Activated CD4-positive, alpha-beta T cell treated with anti-CD3 and anti-CD28 coated beads, Interleukin-2, Interleukin-4, amounts not matched to agents 100 ng/mL and 50 ng/mL, durations not matched to agents 16 hours and 8 hours (primary cell): ENCODE measurements at regions not wholly inside any gene's neighbourhood (a gene's known extent, or its start where the extent isn't known, plus 50 kb on each side); places are given as distances from the start of the nearest gene placed in this dataset.

Experiments used
- DNase-seq: peaks from one replicate; pipeline ENCODE4 v3.0.0-alpha.2; 2020; ENCODE audit warnings: low spot score

- no peak for DNase-seq
Measured at GRCh38 chr1:234988155-234988517, 140.5 kb downstream of the TOMM20 start.

GRCh38 chr1:234987415-234988154, 141.1 kb downstream of the TOMM20 start:
- no peak for DNase-seq

- no peak for DNase-seq
Measured at GRCh38 chr1:234986750-234987414, 141.8 kb downstream of the TOMM20 start.

GRCh38 chr1:234985516-234986294, 142.9 kb downstream of the TOMM20 start:
- DNase-seq: no peak

- DNase-seq: no peak
Measured at GRCh38 chr1:234985007-234985370, 143.6 kb downstream of the TOMM20 start.

GRCh38 chr1:234983564-234984238, 144.9 kb downstream of the TOMM20 start:
- DNase-seq: no peak

GRCh38 chr1:234981758-234982157, 146.9 kb downstream of the TOMM20 start:
- no peak for DNase-seq

GRCh38 chr1:234980645-234981396, 147.8 kb downstream of the TOMM20 start:
- DNase-seq: peak; percentile 95

GRCh38 chr1:234980291-234980644, 148.4 kb downstream of the TOMM20 start:
- no peak for DNase-seq

- no peak for DNase-seq
Measured at GRCh38 chr1:234979296-234980279, 149.0 kb downstream of the TOMM20 start.

GRCh38 chr1:234978397-234979295, 150.0 kb downstream of the TOMM20 start:
- peak; percentile 65 for DNase-seq

- DNase-seq: no peak
Measured at GRCh38 chr1:234977875-234978396, 150.7 kb downstream of the TOMM20 start.

- no peak for DNase-seq
Measured at GRCh38 chr1:234976861-234977680, 151.6 kb downstream of the TOMM20 start.

- no peak for DNase-seq
Measured at GRCh38 chr1:234975941-234976860, 152.4 kb downstream of the TOMM20 start.

- no peak for DNase-seq
Measured at GRCh38 chr1:234975122-234975940, 153.3 kb downstream of the TOMM20 start.
